ENCODE measurements at regions not wholly inside any gene's neighbourhood (a gene's known extent, or its start where the extent isn't known, plus 50 kb on each side); places are given as distances from the start of the nearest gene placed in this dataset.

- no peak for DNase-seq
These were observed 542.1 kb upstream of the IGFBP3 start for GRCh38 chr7:46463170-46463569.

DNA sequence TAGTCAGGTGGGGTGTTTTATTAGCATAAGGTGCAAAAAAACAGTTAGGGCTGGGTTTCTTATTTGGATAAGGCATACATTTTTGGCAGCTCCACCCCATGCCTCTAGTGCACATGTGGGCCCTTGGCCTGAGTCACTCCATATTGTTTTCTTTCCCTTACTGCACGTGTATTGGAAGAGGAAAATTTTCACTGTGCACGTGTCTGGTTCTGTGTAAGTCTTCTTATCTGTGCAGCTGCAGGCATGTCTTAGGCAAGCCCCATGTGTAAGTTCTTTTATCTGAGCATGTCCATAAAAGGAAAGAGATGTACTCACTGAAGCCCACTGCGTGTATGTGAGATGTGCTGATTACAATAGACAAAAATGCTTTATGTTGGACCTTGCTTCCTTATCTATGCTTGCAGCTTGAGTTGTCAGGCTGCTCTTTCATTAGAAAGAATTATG, 540.3 kb upstream of the IGFBP3 start:
- no peak for DNase-seq

DNA sequence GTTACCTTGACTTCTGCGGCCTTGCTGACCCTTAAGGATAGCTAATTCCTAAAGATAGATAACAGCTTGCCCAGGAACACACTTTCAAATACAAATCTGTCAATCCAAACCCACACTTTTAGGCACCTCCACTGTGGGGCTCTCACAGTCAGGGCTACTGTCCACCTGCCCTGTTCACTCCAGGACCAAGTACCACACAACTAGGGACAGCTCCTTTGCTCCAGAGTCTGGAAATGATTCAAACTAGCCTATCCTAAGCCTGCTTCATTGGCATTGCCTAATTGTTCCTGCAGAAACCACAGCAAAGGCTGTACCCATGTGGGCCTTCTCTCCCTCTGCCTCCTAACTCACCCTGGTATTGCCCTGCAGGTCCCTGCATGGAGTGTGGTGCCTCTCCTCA, 538.9 kb upstream of the IGFBP3 start:
- DNase-seq = no peak

DNA sequence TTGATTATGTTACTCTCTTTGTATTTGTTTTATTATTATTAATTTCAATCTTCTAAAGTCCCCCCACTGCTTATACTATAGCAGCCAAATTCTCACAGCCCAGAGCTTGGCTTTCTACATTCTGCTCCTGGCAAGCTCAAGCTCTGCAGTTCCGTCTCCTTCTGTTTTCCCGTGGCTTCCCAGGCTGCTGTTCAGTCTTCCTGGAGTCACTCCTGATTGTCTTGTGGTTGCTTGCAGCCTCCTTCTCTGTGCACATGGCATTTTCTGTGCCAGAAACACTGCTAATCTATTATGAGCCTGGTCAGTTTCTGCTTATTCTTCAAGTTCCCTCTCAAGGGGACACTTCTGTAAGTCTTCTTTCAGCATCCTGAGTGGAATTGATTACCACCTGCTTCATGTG, 533.7 kb upstream of the IGFBP3 start:
- DNase-seq = no peak

DNA sequence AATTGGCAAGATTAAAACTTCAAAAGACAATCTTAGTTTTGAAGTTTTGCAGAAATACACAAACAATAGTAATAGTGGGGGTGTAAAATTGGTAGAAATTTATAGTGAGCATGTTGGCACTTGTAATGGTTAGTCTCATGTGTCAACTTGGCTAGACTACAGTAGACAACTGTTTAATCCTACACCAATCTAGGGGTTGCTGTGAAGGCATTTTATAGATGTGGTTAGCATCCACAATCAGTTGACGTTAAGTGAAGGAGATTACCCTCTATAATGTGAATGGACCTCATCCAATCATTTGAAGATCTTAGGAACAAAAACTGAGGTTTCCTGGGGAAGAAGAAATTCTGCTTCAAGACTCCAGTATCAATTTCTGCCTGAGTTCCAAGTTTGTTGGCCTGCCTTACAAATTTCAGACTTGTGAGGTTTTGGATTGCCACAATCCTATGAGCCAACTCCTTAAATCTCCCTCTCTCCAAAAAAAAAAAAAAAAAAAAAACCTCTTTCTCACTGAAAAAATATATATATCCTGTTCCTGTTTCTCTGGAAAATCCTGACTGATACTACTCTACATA, 531.6 kb upstream of the IGFBP3 start:
- no peak for DNase-seq

GRCh38 chr7:46451846-46452245, 530.8 kb upstream of the IGFBP3 start:
- DNase-seq = no peak

DNA sequence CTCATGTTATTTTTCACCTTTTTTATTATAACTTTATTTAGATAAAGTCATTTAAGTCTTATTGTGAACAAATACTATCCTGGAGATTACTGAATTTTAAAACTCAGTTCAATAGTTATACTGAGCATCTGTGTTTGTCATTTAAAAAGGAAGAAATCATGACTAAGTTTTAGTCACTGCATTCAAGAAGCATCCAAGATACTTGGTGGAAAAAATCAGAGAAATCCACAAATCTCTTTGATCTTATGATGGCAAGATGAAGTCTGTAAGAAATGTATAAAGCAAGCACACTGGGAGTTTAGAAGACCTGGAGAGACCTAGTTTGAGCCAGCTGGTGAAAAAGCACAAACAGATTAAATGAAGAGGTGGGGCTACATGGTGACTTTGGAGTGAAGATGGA, 529.8 kb upstream of the IGFBP3 start:
- DNase-seq = no peak

DNA sequence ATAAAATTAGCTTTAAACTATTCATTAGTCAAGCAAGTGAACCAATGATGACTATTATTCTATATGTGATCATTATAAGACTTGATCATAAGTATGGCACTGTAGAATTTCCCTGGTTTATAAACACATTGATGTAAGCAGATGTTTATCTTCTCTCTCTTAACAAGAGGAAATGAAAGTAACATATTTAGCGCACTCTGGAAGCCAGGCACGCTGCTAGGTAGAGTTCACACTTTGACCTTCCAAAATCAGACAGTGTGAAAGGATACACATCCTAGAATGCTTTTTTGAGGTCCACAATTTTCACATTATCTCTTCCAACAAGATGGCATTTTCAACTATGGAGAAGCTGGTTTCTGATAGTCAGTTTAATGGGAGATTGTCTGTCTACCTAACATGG, 529.4 kb upstream of the IGFBP3 start:
- no peak for DNase-seq

DNA sequence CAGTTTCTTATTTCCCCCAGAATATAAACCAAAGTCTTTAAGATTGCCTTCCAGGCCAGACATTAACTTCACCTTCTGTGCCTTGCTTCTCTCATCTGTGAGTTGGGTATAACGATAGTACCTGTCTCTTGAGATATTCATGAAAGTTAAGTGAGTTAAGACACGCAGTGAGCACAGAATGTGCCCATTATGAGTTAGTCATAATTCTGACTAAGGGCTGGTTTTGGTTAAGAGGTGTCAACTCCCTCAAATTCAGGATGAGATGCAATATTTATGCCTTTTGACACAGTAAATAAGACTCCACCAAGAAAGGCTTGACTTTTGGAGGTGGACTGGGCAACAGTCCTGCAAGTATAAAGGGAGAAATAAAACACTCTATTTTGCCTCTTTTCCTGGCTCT, 528.7 kb upstream of the IGFBP3 start:
- DNase-seq = no peak

GRCh38 chr7:46448478-46448877, 527.4 kb upstream of the IGFBP3 start:
- DNase-seq = no peak

DNA sequence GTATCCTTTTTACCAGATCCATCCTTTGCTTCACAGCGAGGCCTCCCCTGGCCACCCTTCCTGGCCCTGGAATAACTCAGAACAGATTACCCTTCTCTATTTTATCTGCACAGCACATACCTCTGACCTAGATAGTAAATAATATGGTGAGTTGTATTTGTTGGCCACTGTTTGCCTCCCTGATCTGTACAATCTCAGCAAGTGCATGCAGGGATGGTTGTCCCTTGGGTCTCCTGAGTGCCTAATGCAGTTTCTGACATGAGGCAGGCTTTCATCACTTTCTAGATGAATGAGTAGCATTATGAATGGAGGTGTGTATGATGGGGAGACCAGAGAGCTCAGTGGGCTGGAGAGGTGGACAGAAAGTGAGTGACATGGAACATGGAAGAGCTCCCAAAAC, 525.1 kb upstream of the IGFBP3 start:
- no peak for DNase-seq

DNA sequence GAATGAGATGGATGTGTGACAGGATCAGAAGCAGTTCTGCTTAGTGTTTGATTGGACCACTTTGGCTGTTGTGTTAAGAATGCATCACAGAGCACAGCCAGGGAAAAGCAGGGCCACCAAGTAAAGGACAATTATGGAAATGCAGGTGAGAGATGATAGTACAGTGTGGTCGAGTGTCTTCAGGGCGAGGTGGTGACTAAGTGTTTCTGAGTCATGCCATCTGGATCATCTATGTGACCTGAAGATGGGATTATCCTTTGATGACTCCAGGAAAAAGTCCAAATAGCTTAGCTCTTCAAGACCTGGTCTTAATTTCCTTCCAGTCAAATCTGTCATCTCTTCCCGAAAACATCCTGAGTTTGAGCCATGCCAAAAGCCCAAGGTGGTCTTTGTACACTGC, 523.2 kb upstream of the IGFBP3 start:
- no peak for DNase-seq

- no peak for DNase-seq
These were observed 519.1 kb upstream of the IGFBP3 start for GRCh38 chr7:46440186-46440585.

GRCh38 chr7:46432708-46433107, 511.6 kb upstream of the IGFBP3 start:
- no peak for DNase-seq

GRCh38 chr7:46428295-46428694, 507.2 kb upstream of the IGFBP3 start:
- DNase-seq = no peak

- DNase-seq = no peak
These were observed 503.9 kb upstream of the IGFBP3 start for GRCh38 chr7:46424934-46425333.

- no peak for DNase-seq
These were observed 500.6 kb upstream of the IGFBP3 start for GRCh38 chr7:46421441-46422230.

DNA sequence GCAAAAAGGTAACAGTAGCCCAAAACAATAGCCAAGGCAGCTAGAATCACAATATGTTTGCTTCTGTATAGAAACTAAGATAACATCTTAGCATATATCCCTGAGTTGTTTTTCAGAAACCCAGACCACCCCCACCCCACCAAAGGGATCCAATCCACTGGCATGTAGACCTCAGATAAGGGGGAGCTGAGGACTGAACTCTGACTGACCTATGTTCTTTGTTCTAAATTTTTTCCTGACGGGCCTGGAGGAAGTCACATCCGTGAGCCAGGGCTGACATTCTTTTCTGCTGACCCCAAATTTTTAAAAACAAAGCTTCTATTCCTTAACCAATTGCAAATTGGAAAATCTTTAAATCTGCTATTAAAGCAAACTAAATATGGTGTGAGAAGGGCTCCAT, 493.9 kb upstream of the IGFBP3 start:
- no peak for DNase-seq

- DNase-seq = no peak
These were observed 490.2 kb upstream of the IGFBP3 start for GRCh38 chr7:46411236-46411635.

- DNase-seq = no peak
These were observed 486.1 kb upstream of the IGFBP3 start for GRCh38 chr7:46407125-46407524.

- DNase-seq = no peak
These were observed 476.5 kb upstream of the IGFBP3 start for GRCh38 chr7:46397591-46397990.

- no peak for DNase-seq
These were observed 475.4 kb upstream of the IGFBP3 start for GRCh38 chr7:46396481-46396880.

DNA sequence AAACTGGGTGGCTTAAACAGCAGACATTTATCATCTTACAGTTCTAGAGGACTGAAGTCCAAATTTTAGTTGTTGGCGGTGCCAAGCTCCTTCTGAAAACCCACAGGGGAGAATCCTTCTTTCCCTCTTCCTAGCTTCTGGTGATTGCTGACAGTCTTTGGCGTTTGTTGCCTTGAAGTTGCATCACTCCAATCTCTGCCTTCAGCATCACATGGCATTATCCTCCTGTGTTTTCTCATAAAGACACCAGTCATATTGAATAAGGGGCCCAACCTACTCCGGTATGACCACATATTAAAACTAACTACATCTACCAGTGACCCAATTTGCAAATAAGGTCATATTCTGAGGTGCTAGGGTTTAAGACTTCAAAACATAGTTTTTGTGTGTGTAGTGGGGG, 472.1 kb upstream of the IGFBP3 start:
- DNase-seq = no peak

DNA sequence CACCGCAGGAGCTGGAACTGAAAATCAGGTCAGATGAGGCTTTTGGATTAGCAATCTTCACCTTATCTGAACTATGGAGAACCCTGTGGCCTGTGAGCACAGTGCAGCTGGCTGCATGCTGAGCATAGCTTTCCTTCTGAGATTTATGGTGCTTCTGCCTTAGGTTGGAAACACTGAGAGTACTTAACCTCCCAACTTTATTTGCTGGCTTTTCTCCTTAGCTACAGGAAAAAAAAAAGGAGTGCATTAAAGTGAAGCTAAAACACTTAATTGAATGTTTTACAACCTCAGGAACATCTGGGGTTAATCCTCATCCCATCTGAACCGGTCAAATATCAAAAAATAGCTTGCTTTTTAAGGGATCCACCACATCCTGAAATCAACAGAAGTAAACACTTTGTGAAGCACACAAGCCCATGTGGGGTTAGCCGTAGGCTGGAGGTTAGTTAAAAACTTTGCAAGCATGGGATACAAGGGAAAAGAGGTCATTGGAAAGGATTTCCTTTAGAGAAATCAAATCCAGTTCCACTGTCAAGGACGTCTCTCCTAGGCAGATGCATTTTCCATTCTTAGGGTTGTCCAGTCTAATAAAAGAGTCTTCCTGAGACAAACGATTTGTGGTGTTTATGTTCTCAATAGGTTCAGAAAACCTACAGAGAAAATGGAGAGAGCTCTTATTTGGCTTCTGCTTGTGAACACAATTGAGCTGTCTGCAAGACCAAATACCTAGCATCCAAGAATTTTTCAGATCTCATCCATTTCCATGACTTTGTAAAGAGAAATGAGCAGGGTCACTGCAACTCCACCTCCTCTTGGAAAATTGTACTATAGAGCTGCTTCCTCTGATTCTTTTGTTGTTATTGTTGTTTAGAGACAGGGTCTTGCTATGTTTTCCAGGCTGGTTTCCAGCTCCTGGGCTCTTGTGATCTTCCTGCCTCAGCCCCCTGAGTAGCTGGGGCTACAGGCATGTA, 470.4 kb upstream of the IGFBP3 start:
- DNase-seq = no peak
